Tibial artery (tissue), 4 donors: ENCODE measurements at regions not wholly inside any gene's neighbourhood (a gene's known extent, or its start where the extent isn't known, plus 50 kb on each side); places are given as distances from the start of the nearest gene placed in this dataset.

ENCODE experiments used
- DNase-seq, 2 donors: peaks; one replicate each; pipeline ENCODE4 v3.0.0-alpha.2; 2019
- H3K27ac ChIP-seq, 2 donors: fragments of 200-600 bp; sonication (generic) in 1 of 2; 1 replicate in 1 of 2; 2 replicates in 1 of 2; pipeline ENCODE4 v1.5.1; 2018 to 2019; ENCODE audit warnings: mild to moderate bottlenecking in 1 of 2
- H3K27me3 ChIP-seq, 2 donors: fragments of 200-600 bp; sonication (generic) in 1 of 2; one replicate each; pipeline versions ENCODE4 v1.5.1 to v1.6.0; 2016 to 2019
- H3K36me3 ChIP-seq, 3 donors: fragments of 200-600 bp; sonication (generic) in 2 of 3; one replicate each; pipeline ENCODE4 v1.5.1; 2016 to 2019; ENCODE audit warnings: mild to moderate bottlenecking in 2 of 3
- H3K4me1 ChIP-seq, 4 donors: fragments of 200-600 bp; sonication (generic) in 2 of 4; 1 replicate in 3 of 4; 2 replicates in 1 of 4; pipeline ENCODE4 v1.5.1; 2016 to 2019
- H3K4me3 ChIP-seq, 2 donors: fragments of 200-600 bp; sonication (generic) in 1 of 2; 1 replicate in 1 of 2; 2 replicates in 1 of 2; pipeline ENCODE4 v1.5.1; 2018 to 2019; ENCODE audit warnings: mild to moderate bottlenecking in 2 of 2
- H3K9me3 ChIP-seq, 3 donors: fragments of 200-600 bp; sonication (generic) in 1 of 3; one replicate each; pipeline ENCODE4 v1.5.1; 2016 to 2019
- intact Hi-C: fragments of 100-400 bp; cut with DNase I; formaldehyde crosslinking; loops from one replicate; pipeline ENCODE4 v1.15.0; 2023; ENCODE audit warnings: low total_unique reads
- TF ChIP-seq, protein P1 (sequence below), 2 experiments: fragments of 200-600 bp in 1 of 2; fragments of 450-650 bp in 1 of 2; IDR thresholded peaks; one replicate each; pipeline ENCODE4 v1.5.1; 2017 to 2019; ENCODE audit warnings: antibody characterized with exemption in 2 of 2, mild to moderate bottlenecking in 1 of 2, moderate library complexity in 1 of 2

DNA sequence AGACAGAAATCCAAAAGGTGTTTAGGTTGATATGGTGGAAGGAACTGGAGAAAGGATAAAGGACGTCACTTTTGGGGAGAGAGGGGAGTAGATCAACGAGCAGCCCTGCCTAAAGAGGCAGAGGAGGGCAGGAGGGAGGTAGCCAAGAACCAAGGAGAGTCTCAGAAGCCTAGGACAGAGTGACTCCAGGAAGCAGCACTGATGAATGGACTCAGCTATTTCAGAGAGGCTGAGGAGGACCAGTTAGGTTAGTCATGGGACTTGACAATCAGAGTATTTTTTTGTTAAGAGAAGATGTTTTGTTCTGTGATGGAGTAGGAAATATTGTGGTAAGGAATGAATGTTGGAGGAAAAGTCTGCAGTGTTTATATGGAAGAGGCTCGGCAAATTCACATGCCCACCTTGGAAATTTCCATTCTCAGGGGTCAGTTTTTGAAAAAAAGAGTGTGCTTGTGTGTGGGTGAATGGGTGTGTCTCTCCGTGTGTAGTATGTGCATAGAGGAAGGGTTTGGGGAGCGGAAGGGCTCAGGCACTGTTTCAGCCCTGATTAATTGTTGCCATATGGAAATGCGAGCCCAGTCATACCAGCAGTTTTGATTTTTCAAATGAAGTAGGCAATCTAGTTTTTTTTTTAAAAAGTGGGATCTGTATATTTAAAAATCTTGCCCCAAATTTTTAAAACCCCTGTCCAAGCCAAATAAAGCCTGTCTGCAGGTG, 303.6 kb downstream of the SAMD5 start:
- Histone ChIP-seq H3K4me3 (no peak overlapping the region), H3K27ac (no peak overlapping the region), H3K36me3 (no peaks in the 10 kb centered on the region), H3K4me1 (no peaks in the 10 kb centered on the region), H3K9me3 (peaks cover 0 to 1% (median under 1%) of the 10 kb centered on the region in 3 donors), H3K27me3 (no peaks in the 10 kb centered on the region)
- intact Hi-C loops, result no loop called here
- DNase-seq, result no peak
- TF ChIP-seq, protein P1, sequence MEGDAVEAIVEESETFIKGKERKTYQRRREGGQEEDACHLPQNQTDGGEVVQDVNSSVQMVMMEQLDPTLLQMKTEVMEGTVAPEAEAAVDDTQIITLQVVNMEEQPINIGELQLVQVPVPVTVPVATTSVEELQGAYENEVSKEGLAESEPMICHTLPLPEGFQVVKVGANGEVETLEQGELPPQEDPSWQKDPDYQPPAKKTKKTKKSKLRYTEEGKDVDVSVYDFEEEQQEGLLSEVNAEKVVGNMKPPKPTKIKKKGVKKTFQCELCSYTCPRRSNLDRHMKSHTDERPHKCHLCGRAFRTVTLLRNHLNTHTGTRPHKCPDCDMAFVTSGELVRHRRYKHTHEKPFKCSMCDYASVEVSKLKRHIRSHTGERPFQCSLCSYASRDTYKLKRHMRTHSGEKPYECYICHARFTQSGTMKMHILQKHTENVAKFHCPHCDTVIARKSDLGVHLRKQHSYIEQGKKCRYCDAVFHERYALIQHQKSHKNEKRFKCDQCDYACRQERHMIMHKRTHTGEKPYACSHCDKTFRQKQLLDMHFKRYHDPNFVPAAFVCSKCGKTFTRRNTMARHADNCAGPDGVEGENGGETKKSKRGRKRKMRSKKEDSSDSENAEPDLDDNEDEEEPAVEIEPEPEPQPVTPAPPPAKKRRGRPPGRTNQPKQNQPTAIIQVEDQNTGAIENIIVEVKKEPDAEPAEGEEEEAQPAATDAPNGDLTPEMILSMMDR (IDR thresholded peaks at IDR 0.05), result no peak

DNA sequence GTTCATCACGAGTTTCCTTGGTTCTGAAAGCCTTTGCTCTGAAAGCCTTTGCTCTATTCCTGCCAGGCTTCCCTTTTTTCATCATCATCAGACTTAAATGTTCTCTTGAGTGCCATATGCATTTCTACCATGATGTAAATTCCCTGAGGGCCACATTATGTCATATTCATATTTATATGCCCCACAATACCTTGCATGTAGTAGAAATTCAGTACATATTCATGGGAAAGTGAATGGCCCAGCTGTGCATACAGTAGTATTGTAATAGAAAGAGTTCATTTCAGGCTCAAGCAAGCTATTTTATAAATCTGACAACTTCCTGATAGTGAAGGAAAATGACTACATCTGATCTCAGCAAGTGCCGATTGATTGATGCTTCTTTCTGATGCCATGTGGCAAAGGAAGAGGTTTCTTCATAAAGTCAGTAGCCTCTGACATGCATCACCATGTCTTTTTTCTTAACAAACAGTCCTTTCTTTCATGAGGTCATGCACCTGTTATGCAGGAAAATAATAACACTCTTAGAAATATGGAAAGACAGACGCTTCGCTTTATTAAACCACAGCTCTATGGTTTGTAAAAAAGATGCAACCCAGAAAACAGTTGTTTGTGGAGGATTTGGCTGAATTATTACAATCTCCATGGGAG, 308.7 kb downstream of the SAMD5 start:
- Histone ChIP-seq H3K27ac (no peak overlapping the region), H3K4me3 (no peak overlapping the region), H3K9me3 (no peaks in the 10 kb centered on the region), H3K4me1 (no peaks in the 10 kb centered on the region), H3K36me3 (no peaks in the 10 kb centered on the region), H3K27me3 (no peaks in the 10 kb centered on the region)
- no peak for DNase-seq
- TF ChIP-seq, protein P1 (IDR thresholded peaks at IDR 0.05), result no peak
- intact Hi-C loops, result no loop called here

DNA sequence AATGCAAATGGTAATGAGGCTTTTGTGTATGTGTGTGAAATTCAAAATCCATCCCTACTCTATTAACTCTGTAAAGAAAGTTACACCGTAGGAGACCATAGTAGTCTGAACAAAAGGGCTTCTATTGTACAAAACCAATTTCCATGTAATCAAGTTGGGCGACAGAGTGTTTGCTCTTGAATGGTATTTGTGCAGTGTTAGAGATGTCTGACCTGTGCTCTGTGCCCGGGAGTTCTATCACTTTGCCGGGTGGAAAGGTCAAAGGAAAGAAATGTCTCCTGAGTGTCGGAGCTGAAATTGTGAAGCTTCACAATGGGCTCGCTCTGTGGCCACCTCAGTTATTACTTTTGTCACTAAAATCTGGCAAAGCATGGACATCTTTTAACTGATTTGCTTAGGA, 312.0 kb downstream of the SAMD5 start:
- DNase-seq, result no peak
- Histone ChIP-seq H3K4me1 (no peaks in the 10 kb centered on the region), H3K27me3 (no peaks in the 10 kb centered on the region), H3K36me3 (no peaks in the 10 kb centered on the region), H3K9me3 (no peaks in the 10 kb centered on the region), H3K27ac (no peak overlapping the region), H3K4me3 (no peak overlapping the region)
- TF ChIP-seq, protein P1 (IDR thresholded peaks at IDR 0.05), result no peak
- intact Hi-C loops, result no loop called here

DNA sequence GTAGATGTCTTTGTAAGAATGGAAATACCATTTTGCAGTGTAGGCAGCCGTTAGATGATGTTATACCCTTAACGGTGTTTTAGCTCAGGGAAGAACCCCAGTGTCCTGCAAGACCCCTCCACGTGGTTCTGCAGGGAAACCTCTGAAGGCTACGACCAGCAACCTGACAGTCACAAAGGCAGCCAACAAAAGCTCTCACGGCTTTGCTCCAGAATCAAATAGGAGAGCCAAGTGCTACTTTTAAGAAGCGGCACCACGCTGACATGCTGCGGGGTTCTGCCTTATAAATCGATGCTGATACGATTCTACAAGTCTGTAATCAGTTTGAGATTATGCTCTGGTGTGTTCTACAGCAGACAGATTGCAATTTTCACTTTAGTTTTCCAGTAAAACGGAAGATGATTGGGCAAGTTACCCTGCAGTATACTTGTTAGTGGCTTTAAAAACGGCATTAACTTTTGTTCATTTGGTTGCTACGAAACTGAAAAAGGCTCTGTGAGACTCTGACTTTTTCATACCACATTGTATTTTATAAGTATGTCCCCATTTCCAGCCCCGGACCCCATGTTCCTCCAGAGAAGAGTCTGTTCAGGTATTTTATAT, 312.9 kb downstream of the SAMD5 start:
- no peak for DNase-seq
- Histone ChIP-seq H3K9me3 (no peaks in the 10 kb centered on the region), H3K4me3 (no peak overlapping the region), H3K36me3 (no peaks in the 10 kb centered on the region), H3K4me1 (no peaks in the 10 kb centered on the region), H3K27me3 (no peaks in the 10 kb centered on the region), H3K27ac (no peak overlapping the region)
- TF ChIP-seq, protein P1 (IDR thresholded peaks at IDR 0.05), result no peak
- intact Hi-C loops, result no loop called here

DNA sequence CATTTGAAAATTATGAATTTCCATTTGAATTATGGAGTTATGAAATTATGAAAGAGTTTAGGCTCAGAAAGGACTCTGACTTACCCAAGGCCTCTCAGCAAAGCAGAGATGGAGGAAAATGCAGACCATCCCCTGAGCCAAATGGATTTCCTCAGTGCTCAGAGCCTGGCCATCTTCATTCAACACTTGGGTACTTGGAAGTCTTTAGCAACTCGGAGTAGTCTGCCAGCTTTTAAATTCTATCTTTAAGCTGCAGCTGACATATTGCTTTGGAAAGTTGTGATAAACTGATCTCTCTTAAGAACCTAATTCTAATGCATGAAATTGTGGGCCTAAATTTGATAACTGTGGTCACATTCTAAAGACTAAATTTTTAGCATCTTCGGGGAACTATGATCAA, 315.4 kb downstream of the SAMD5 start:
- Histone ChIP-seq H3K27me3 (no peaks in the 10 kb centered on the region), H3K27ac (no peak overlapping the region), H3K4me3 (no peak overlapping the region), H3K4me1 (no peaks in the 10 kb centered on the region), H3K9me3 (no peaks in the 10 kb centered on the region), H3K36me3 (no peaks in the 10 kb centered on the region)
- TF ChIP-seq, protein P1 (IDR thresholded peaks at IDR 0.05), result no peak
- no peak for DNase-seq
- intact Hi-C loops, result no loop called here
